HCT116 (cell line): ENCODE measurements at regions not wholly inside any gene's neighbourhood (a gene's known extent, or its start where the extent isn't known, plus 50 kb on each side); places are given as distances from the start of the nearest gene placed in this dataset.

ENCODE experiments used
- ATF3 ChIP-seq: IDR thresholded peaks from 2 replicates; pipeline ENCODE4 v1.6.1; 2012
- CTCF ChIP-seq, 3 experiments: fragments of 200-600 bp in 1 of 3; sonication (generic) in 1 of 3; IDR thresholded peaks in 2 of 3; conservative IDR thresholded peaks in 1 of 3; 2 replicates each; pipeline ENCODE4 v1.5.1; 2012 to 2017; ENCODE audit warnings: low read depth in 2 of 3, low read length in 2 of 3, antibody characterized with exemption in 1 of 3, borderline replicate concordance in 1 of 3, control low read depth in 1 of 3, mild to moderate bottlenecking in 1 of 3, mixed read lengths in 1 of 3, mixed run types in 1 of 3, moderate library complexity in 1 of 3; ENCODE audit not compliant: insufficient read depth in 1 of 3
- SRF ChIP-seq: IDR thresholded peaks from 2 replicates; pipeline ENCODE4 v1.6.1; 2012; ENCODE audit warnings: low read depth

GRCh38 chr2:187934692-187935091 is 357.0 kb upstream of the GULP1 start:
- no peak for TF ChIP-seq CTCF (IDR thresholded peaks at IDR 0.05 in 2 of 3, conservative IDR thresholded peaks at IDR 0.05 in 1 of 3; ENCODE audit: borderline replicate concordance in 1 of 3, insufficient read depth in 1 of 3, low read depth in 2 of 3, low read length in 2 of 3)
- TF ChIP-seq SRF: no peak
- TF ChIP-seq ATF3: no peak
